Neuronal stem cell (in vitro differentiated cells): ENCODE measurements at regions not wholly inside any gene's neighbourhood (a gene's known extent, or its start where the extent isn't known, plus 50 kb on each side); places are given as distances from the start of the nearest gene placed in this dataset.
A peak's percentile ranks its signal among the peaks of the same experiment; 100 is the strongest.

Experiments
- DNase-seq: peaks from one replicate; pipeline ENCODE4 v3.0.0-alpha.2; 2013; ENCODE audit warnings: low spot score
- H2AFZ ChIP-seq: one replicate; pipeline ENCODE4 v1.6.1; 2013; ENCODE audit warnings: mild to moderate bottlenecking, low read length, inconsistent platforms
- H2AK5ac ChIP-seq: 2 replicates; pipeline ENCODE4 v1.6.1; 2013; ENCODE audit warnings: low read depth, mild to moderate bottlenecking, inconsistent platforms, low read length, moderate library complexity, mixed read lengths
- H2BK120ac ChIP-seq: 2 replicates; pipeline ENCODE4 v1.6.1; 2013; ENCODE audit warnings: low read depth, mild to moderate bottlenecking, inconsistent platforms, low read length, moderate library complexity, mixed read lengths
- H2BK12ac ChIP-seq: one replicate; pipeline ENCODE4 v1.6.1; 2013; ENCODE audit warnings: low read length, inconsistent platforms
- H2BK15ac ChIP-seq: 2 replicates; pipeline ENCODE4 v1.6.1; 2013; ENCODE audit warnings: mild to moderate bottlenecking, low read length, inconsistent platforms, mixed read lengths
- H2BK5ac ChIP-seq: one replicate; pipeline ENCODE4 v1.6.1; 2013; ENCODE audit warnings: inconsistent platforms, mild to moderate bottlenecking, low read length, moderate library complexity
- H3K14ac ChIP-seq: one replicate; pipeline ENCODE4 v1.6.1; 2013; ENCODE audit warnings: low read length, inconsistent platforms
- H3K18ac ChIP-seq: 2 replicates; pipeline ENCODE4 v1.6.1; 2013; ENCODE audit warnings: low read length, inconsistent platforms
- H3K23ac ChIP-seq: 2 replicates; pipeline ENCODE4 v1.6.1; 2013; ENCODE audit warnings: low read depth, mild to moderate bottlenecking, mixed read lengths, low read length, inconsistent platforms; ENCODE audit not compliant: poor library complexity
- H3K27ac ChIP-seq: replicated peaks from 3 replicates; pipeline ENCODE4 v1.5.1; 2013; ENCODE audit warnings: low read length, inconsistent platforms
- H3K27me3 ChIP-seq, 3 experiments: 2 replicates each; pipeline ENCODE4 v1.6.1; 2013; ENCODE audit warnings: low read length in 3 of 3, mild to moderate bottlenecking in 2 of 3, inconsistent platforms in 1 of 3, low read depth in 1 of 3, mixed read lengths in 1 of 3, moderate library complexity in 1 of 3; ENCODE audit not compliant: control insufficient read depth in 3 of 3, insufficient read depth in 3 of 3
- H3K36me3 ChIP-seq, 2 donors: replicated peaks in 1 of 2; 2 replicates each; pipeline ENCODE4 v1.6.1; 2013; ENCODE audit warnings: low read length in 2 of 2; ENCODE audit not compliant: control insufficient read depth in 2 of 2, insufficient read depth in 2 of 2
- H3K4ac ChIP-seq: 2 replicates; pipeline ENCODE4 v1.6.1; 2013; ENCODE audit warnings: inconsistent platforms, mild to moderate bottlenecking, low read length, moderate library complexity
- H3K4me1 ChIP-seq, 2 donors: 1 replicate in 1 of 2; 2 replicates in 1 of 2; pipeline ENCODE4 v1.6.1; 2013; ENCODE audit warnings: low read length in 2 of 2, low read depth in 1 of 2; ENCODE audit not compliant: control insufficient read depth in 2 of 2, insufficient read depth in 1 of 2
- H3K4me2 ChIP-seq: one replicate; pipeline ENCODE4 v1.6.1; 2013; ENCODE audit warnings: mild to moderate bottlenecking, low read length, inconsistent platforms; ENCODE audit not compliant: insufficient read depth, poor library complexity, severe bottlenecking
- H3K4me3 ChIP-seq, 2 donors: 2 replicates each; pipeline ENCODE4 v1.5.1; 2013; ENCODE audit warnings: low read length in 2 of 2, mild to moderate bottlenecking in 2 of 2, inconsistent platforms in 1 of 2, moderate library complexity in 1 of 2
- H3K79me1 ChIP-seq: one replicate; pipeline ENCODE4 v1.6.1; 2013; ENCODE audit warnings: low read depth, mild to moderate bottlenecking, inconsistent platforms, low read length, moderate library complexity
- H3K9ac ChIP-seq: one replicate; pipeline ENCODE4 v1.6.1; 2013; ENCODE audit warnings: mild to moderate bottlenecking, low read depth, low read length, inconsistent platforms; ENCODE audit not compliant: poor library complexity
- H3K9me3 ChIP-seq, 2 donors: replicated peaks in 1 of 2; 2 replicates each; pipeline versions ENCODE3 to v1.6.1; 2013; ENCODE audit warnings: low read length in 2 of 2, mild to moderate bottlenecking in 2 of 2, inconsistent platforms in 1 of 2, low read depth in 1 of 2, mixed read lengths in 1 of 2, moderate library complexity in 1 of 2; ENCODE audit not compliant: control insufficient read depth in 2 of 2, insufficient read depth in 1 of 2
- H4K8ac ChIP-seq: one replicate; pipeline ENCODE4 v1.6.1; 2013; ENCODE audit warnings: low read depth, mild to moderate bottlenecking, inconsistent platforms, low read length, moderate library complexity
- H4K91ac ChIP-seq: one replicate; pipeline ENCODE4 v1.6.1; 2013; ENCODE audit warnings: low read length, low read depth, mild to moderate bottlenecking, inconsistent platforms; ENCODE audit not compliant: poor library complexity
- WGBS, 2 donors: extraction: QIAGEN DNeasy Blood & Tissue Kit; methylation state at CpG; one replicate each; pipeline ENCODE4 v1.1.7; 2013; ENCODE audit warnings: missing lambda C conversion rate in 2 of 2, mixed read lengths in 1 of 2; ENCODE audit not compliant: insufficient read length in 2 of 2, insufficient replicate concordance in 1 of 2; ENCODE audit errors: extremely low coverage in 2 of 2; 5-methylcytosine and 5-hydroxymethylcytosine counted together

GRCh38 chr6:168227840-168228239 is 91.7 kb downstream of the DACT2 start:
- H2AFZ ChIP-seq: no peak overlapping the region
- no peak overlapping the region for H4K8ac ChIP-seq
- no peak overlapping the region for H2BK5ac ChIP-seq
- no peak overlapping the region for H3K4me2 ChIP-seq
- no peak overlapping the region for H3K23ac ChIP-seq
- H3K9ac ChIP-seq: no peak overlapping the region
- no peak overlapping the region for H3K4ac ChIP-seq
- no peak overlapping the region for H2BK12ac ChIP-seq
- H4K91ac ChIP-seq: no peak overlapping the region
- H3K4me1 ChIP-seq: peaks cover 20 to 42% of the 10 kb centered on the region in 2 donors
- H3K27ac ChIP-seq: no peak overlapping the region
- H3K4me3 ChIP-seq: no peak overlapping the region
- no CpG with 5 or more reads among the region's 15 CpGs for WGBS, 2 donors
- no peaks in the 10 kb centered on the region for H3K79me1 ChIP-seq
- no peak overlapping the region for H3K14ac ChIP-seq
- no peak overlapping the region for H2BK15ac ChIP-seq
- peaks cover 0 to 2% (median 0%) of the 10 kb centered on the region in 3 experiments for H3K27me3 ChIP-seq
- no peaks in the 10 kb centered on the region for H3K36me3 ChIP-seq
- no peak overlapping the region for H2AK5ac ChIP-seq
- H3K18ac ChIP-seq: no peak overlapping the region
- H2BK120ac ChIP-seq: no peak overlapping the region
- DNase-seq: no peak
- peaks cover 0 to 3% of the 10 kb centered on the region in 2 donors for H3K9me3 ChIP-seq

DNA sequence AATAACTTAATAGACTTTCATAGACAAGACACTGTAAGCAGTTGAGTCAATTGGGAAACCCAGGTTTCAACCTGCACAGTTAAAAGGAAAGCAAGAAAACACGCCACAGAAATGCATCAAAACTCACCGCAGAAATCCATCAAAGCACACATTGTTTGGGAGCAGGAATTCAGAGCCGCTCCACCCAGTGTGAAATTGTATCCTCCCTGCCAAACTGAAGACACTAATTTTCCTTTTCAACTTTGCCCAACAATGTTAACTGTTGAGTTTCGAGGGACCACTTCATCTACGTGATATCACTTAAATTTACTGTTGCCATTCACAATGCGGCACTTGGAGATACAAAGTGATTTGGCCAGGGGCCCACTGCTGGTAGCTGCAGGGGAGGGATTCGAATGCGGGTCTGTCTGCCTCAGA is 92.7 kb downstream of the DACT2 start:
- Histone ChIP-seq H4K8ac (no peak overlapping the region), H2BK15ac (no peak overlapping the region), H4K91ac (no peak overlapping the region), H3K36me3 (no peaks in the 10 kb centered on the region), H2AFZ (peak overlapping the region; percentile 18), H2AK5ac (no peak overlapping the region), H3K9me3 (peaks cover 0 to 3% of the 10 kb centered on the region in 2 donors), H3K18ac (no peak overlapping the region), H3K4ac (no peak overlapping the region), H3K27me3 (peaks cover 0 to 2% (median 0%) of the 10 kb centered on the region in 3 experiments), H3K23ac (no peak overlapping the region), H3K79me1 (no peaks in the 10 kb centered on the region), H2BK5ac (no peak overlapping the region), H2BK12ac (no peak overlapping the region), H2BK120ac (no peak overlapping the region), H3K27ac (no peak overlapping the region), H3K4me3 (no peak overlapping the region), H3K14ac (no peak overlapping the region), H3K4me2 (no peak overlapping the region), H3K4me1 (peaks cover 15 to 35% of the 10 kb centered on the region in 2 donors), H3K9ac (no peak overlapping the region)
- no peak for DNase-seq
- no CpG with 5 or more reads among the region's 8 CpGs for WGBS, 2 donors

- H2BK5ac ChIP-seq: no peak overlapping the region
- WGBS, 2 donors: no CpG with 5 or more reads among the region's 9 CpGs
- no peaks in the 10 kb centered on the region for H3K36me3 ChIP-seq
- no peak overlapping the region for H3K23ac ChIP-seq
- H3K4me3 ChIP-seq: no peak overlapping the region
- H3K4ac ChIP-seq: no peak overlapping the region
- H3K27ac ChIP-seq: no peak overlapping the region
- no peak overlapping the region for H3K9ac ChIP-seq
- peak overlapping the region; percentile 37 for H3K18ac ChIP-seq
- no peak overlapping the region for H4K91ac ChIP-seq
- H2AFZ ChIP-seq: peak overlapping the region; percentile 42
- DNase-seq: no peak
- no peaks in the 10 kb centered on the region for H3K79me1 ChIP-seq
- no peak overlapping the region for H3K4me2 ChIP-seq
- no peak overlapping the region for H2BK120ac ChIP-seq
- H3K14ac ChIP-seq: no peak overlapping the region
- no peak overlapping the region for H2BK15ac ChIP-seq
- H3K27me3 ChIP-seq: peaks cover 0 to 2% (median 0%) of the 10 kb centered on the region in 3 experiments
- H3K4me1 ChIP-seq: peaks cover 15 to 30% of the 10 kb centered on the region in 2 donors
- no peak overlapping the region for H2AK5ac ChIP-seq
- H2BK12ac ChIP-seq: no peak overlapping the region
- peaks cover 0 to 3% of the 10 kb centered on the region in 2 donors for H3K9me3 ChIP-seq
- H4K8ac ChIP-seq: no peak overlapping the region
Measured at GRCh38 chr6:168226061-168226752, 93.4 kb downstream of the DACT2 start.

- Histone ChIP-seq H3K4me2 (peak overlapping the region; percentile 39), H3K14ac (no peak overlapping the region), H3K4me1 (peaks cover 15 to 25% of the 10 kb centered on the region in 2 donors), H3K9me3 (peaks cover 0 to 3% of the 10 kb centered on the region in 2 donors), H3K27ac (no peak overlapping the region), H4K91ac (no peak overlapping the region), H2BK120ac (no peak overlapping the region), H3K36me3 (no peaks in the 10 kb centered on the region), H3K4ac (no peak overlapping the region), H3K18ac (peak overlapping the region; percentile 44), H3K9ac (no peak overlapping the region), H3K79me1 (no peaks in the 10 kb centered on the region), H3K23ac (no peak overlapping the region), H2AK5ac (no peak overlapping the region), H4K8ac (no peak overlapping the region), H3K27me3 (peaks cover 0 to 2% (median 0%) of the 10 kb centered on the region in 3 experiments), H2BK5ac (no peak overlapping the region), H2AFZ (no peak overlapping the region), H3K4me3 (no peak overlapping the region), H2BK12ac (no peak overlapping the region), H2BK15ac (no peak overlapping the region)
- no CpG with 5 or more reads among the region's 7 CpGs for WGBS, 2 donors
- no peak for DNase-seq
Measured at GRCh38 chr6:168225471-168225911, 94.1 kb downstream of the DACT2 start.
